Neural cell (in vitro differentiated cells): ENCODE measurements at regions not wholly inside any gene's neighbourhood (a gene's known extent, or its start where the extent isn't known, plus 50 kb on each side); places are given as distances from the start of the nearest gene placed in this dataset.

Experiments used
- H2AFZ ChIP-seq: fragments of 200-600, 300-800 bp; sonication (generic), shearing (Covaris generic); 2 replicates; pipeline ENCODE4 v1.6.0; 2014; ENCODE audit warnings: low read depth, mild to moderate bottlenecking, antibody characterized with exemption, low read length, moderate library complexity
- H3F3A ChIP-seq: fragments of 200-600 bp; shearing (Covaris generic); 2 replicates; pipeline ENCODE4 v1.6.1; 2016; ENCODE audit warnings: mild to moderate bottlenecking, moderate library complexity, mixed read lengths, antibody characterized with exemption, low read length; ENCODE audit not compliant: insufficient read depth, poor library complexity, severe bottlenecking
- H3K27ac ChIP-seq: fragments of 200-600, 300-800 bp; sonication (generic), shearing (Covaris generic); 2 replicates; pipeline ENCODE4 v1.5.1; 2014; ENCODE audit warnings: mild to moderate bottlenecking, low read length, moderate library complexity
- H3K27me3 ChIP-seq: fragments of 300-800, 200-600 bp; sonication (generic), shearing (Covaris generic); 2 replicates; pipeline ENCODE4 v1.6.0; 2014; ENCODE audit warnings: mild to moderate bottlenecking, low read depth, low read length, moderate library complexity; ENCODE audit not compliant: insufficient read depth
- H3K36me3 ChIP-seq: fragments of 300-800, 200-600 bp; sonication (generic), shearing (Covaris generic); 2 replicates; pipeline ENCODE4 v1.5.1; 2014; ENCODE audit warnings: mild to moderate bottlenecking, antibody characterized with exemption, low read length, moderate library complexity; ENCODE audit not compliant: insufficient read depth
- H3K4me2 ChIP-seq: fragments of 300-800, 200-600 bp; sonication (generic), shearing (Covaris generic); 2 replicates; pipeline ENCODE4 v1.6.0; 2014; ENCODE audit warnings: mild to moderate bottlenecking, low read length
- H3K4me3 ChIP-seq: fragments of 300-800, 200-600 bp; sonication (generic), shearing (Covaris generic); 2 replicates; pipeline ENCODE4 v1.5.1; 2014; ENCODE audit warnings: mild to moderate bottlenecking, low read length, moderate library complexity
- H3K79me2 ChIP-seq: fragments of 200-600 bp; shearing (Covaris generic); replicated peaks from 2 replicates; pipeline ENCODE4 v1.6.0; 2014; ENCODE audit warnings: mild to moderate bottlenecking, low read length, moderate library complexity; ENCODE audit not compliant: insufficient read depth
- H3K9ac ChIP-seq: fragments of 300-800, 200-600 bp; sonication (generic), shearing (Covaris generic); 2 replicates; pipeline ENCODE4 v1.6.1; 2016; ENCODE audit warnings: mild to moderate bottlenecking, low read length, mixed read lengths
- H3K9me2 ChIP-seq: fragments of 200-600 bp; shearing (Covaris generic); 2 replicates; pipeline ENCODE4 v1.6.1; 2016; ENCODE audit warnings: mild to moderate bottlenecking, low read length, mixed read lengths; ENCODE audit not compliant: insufficient read depth
- H3K9me3 ChIP-seq: fragments of 200-600, 300-800 bp; sonication (generic), shearing (Covaris generic); 2 replicates; pipeline ENCODE4 v1.6.1; 2016; ENCODE audit warnings: mild to moderate bottlenecking, mixed run types, low read length, moderate library complexity, mixed read lengths
- H4K20me1 ChIP-seq: fragments of 200-600 bp; shearing (Covaris generic); 2 replicates; pipeline ENCODE4 v1.6.1; 2016; ENCODE audit warnings: mild to moderate bottlenecking, mixed run types; ENCODE audit not compliant: insufficient read depth
- EZH2 ChIP-seq: fragments of 200-600, 300-800 bp; shearing (Covaris generic), sonication (generic); IDR thresholded peaks from 2 replicates; pipeline ENCODE4 v1.6.1; 2014; ENCODE audit warnings: antibody characterized with exemption, low read length, borderline replicate concordance, mild to moderate bottlenecking; ENCODE audit not compliant: insufficient read depth, poor library complexity, severe bottlenecking
- POLR2AphosphoS5 ChIP-seq: IDR thresholded peaks from 2 replicates; pipeline ENCODE4 v1.6.1; 2012
- REST ChIP-seq: IDR thresholded peaks from 2 replicates; pipeline ENCODE4 v1.6.1; 2012; ENCODE audit warnings: borderline replicate concordance

GRCh38 chr2:62558743-62559142 lies 52.7 kb upstream of the TMEM17 start:
- Histone ChIP-seq H3K4me3 (no peak overlapping the region), H3K9ac (no peak overlapping the region), H3K4me2 (no peak overlapping the region), H3K27me3 (no peaks in the 10 kb centered on the region), H2AFZ (no peak overlapping the region), H3F3A (no peaks in the 10 kb centered on the region), H3K9me3 (no peaks in the 10 kb centered on the region), H3K79me2 (no peaks in the 10 kb centered on the region), H3K27ac (no peak overlapping the region), H3K36me3 (no peaks in the 10 kb centered on the region), H3K9me2 (no peaks in the 10 kb centered on the region), H4K20me1 (no peaks in the 10 kb centered on the region)
- TF ChIP-seq POLR2AphosphoS5: no peak

GRCh38 chr2:62556086-62556485 lies 50.1 kb upstream of the TMEM17 start:
- Histone ChIP-seq H3K79me2 (no peaks in the 10 kb centered on the region), H3F3A (no peaks in the 10 kb centered on the region)
- TF ChIP-seq REST (no peak), EZH2 (no peak)

More at GRCh38 chr2:62556086-62556485, 50.1 kb upstream of the TMEM17 start:
- H3K9me3 ChIP-seq: no peaks in the 10 kb centered on the region
- no peaks in the 10 kb centered on the region for H3K27me3 ChIP-seq
- no peaks in the 10 kb centered on the region for H3K36me3 ChIP-seq
- no peaks in the 10 kb centered on the region for H4K20me1 ChIP-seq
- H3K27ac ChIP-seq: no peak overlapping the region
- no peak overlapping the region for H3K9ac ChIP-seq
- no peak overlapping the region for H3K4me3 ChIP-seq
- no peaks in the 10 kb centered on the region for H3K9me2 ChIP-seq
- no peak overlapping the region for H3K4me2 ChIP-seq
- no peak overlapping the region for H2AFZ ChIP-seq
